Suprapubic skin (tissue), 4 donors: ENCODE measurements at regions not wholly inside any gene's neighbourhood (a gene's known extent, or its start where the extent isn't known, plus 50 kb on each side); places are given as distances from the start of the nearest gene placed in this dataset.

Experiments
- EP300 ChIP-seq: sonication (generic); formaldehyde crosslinking; IDR thresholded peaks from one replicate; pipeline ENCODE4 v1.6.1; 2017; ENCODE audit warnings: antibody characterized with exemption
- POLR2A ChIP-seq, 2 donors: fragments of 450-650 bp; IDR thresholded peaks; one replicate each; pipeline ENCODE4 v1.6.1; 2017; ENCODE audit warnings: antibody characterized with exemption in 2 of 2, mild to moderate bottlenecking in 2 of 2, moderate library complexity in 2 of 2
- POLR2AphosphoS5 ChIP-seq, 3 donors: sonication (generic); formaldehyde crosslinking; IDR thresholded peaks; one replicate each; pipeline ENCODE4 v1.6.1; 2017; ENCODE audit warnings: antibody characterized with exemption in 3 of 3
- TF ChIP-seq, protein P1 (sequence below), 2 donors: fragments of 200-600 bp in 1 of 2; fragments of 450-650 bp in 1 of 2; sonication (generic) in 1 of 2; IDR thresholded peaks; one replicate each; pipeline ENCODE4 v1.5.1; 2016 to 2019; ENCODE audit warnings: antibody characterized with exemption in 2 of 2, mild to moderate bottlenecking in 1 of 2, moderate library complexity in 1 of 2

DNA sequence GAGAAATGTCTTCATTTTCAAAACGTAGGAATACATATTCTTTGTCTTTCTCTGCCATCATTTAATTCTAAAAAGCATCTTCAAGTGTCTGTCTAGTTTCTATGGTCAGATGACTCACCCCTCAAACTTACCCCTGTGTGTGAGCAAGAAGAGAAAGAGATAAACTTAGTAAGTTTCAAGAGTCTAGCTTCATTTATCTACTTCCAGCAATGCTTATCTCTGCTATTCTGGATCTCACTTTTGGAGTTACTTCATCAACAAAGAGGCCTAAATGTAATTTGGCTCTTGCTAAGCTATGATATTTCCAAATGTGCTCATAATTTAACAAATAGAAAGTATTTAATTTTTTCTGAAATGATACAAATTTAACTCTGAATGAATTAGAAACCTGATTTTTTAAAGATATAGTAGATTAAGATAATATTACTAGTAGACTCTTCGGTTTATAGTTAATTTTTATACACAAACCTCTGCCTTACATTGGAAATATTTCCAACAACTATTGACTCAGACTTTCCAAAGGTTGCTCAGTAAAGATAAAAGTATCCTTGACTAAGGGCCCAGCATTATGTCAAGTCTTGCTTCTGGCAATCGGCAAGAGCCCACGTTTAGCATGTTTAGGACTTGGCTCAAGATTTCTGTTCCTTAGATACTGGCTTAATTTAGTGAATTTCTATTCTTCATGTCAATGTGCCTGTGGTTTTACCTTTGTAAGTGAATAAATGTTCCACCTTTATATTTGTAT, 1511.0 kb upstream of the SLC10A2 start:
- TF ChIP-seq, protein P1, sequence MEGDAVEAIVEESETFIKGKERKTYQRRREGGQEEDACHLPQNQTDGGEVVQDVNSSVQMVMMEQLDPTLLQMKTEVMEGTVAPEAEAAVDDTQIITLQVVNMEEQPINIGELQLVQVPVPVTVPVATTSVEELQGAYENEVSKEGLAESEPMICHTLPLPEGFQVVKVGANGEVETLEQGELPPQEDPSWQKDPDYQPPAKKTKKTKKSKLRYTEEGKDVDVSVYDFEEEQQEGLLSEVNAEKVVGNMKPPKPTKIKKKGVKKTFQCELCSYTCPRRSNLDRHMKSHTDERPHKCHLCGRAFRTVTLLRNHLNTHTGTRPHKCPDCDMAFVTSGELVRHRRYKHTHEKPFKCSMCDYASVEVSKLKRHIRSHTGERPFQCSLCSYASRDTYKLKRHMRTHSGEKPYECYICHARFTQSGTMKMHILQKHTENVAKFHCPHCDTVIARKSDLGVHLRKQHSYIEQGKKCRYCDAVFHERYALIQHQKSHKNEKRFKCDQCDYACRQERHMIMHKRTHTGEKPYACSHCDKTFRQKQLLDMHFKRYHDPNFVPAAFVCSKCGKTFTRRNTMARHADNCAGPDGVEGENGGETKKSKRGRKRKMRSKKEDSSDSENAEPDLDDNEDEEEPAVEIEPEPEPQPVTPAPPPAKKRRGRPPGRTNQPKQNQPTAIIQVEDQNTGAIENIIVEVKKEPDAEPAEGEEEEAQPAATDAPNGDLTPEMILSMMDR (IDR thresholded peaks at IDR 0.05): no peak
- TF ChIP-seq EP300 (no peak), POLR2A (IDR thresholded peaks at IDR 0.05) (no peak), POLR2AphosphoS5 (IDR thresholded peaks at IDR 0.05) (no peak)
